ENCODE measurements at regions not wholly inside any gene's neighbourhood (a gene's known extent, or its start where the extent isn't known, plus 50 kb on each side); places are given as distances from the start of the nearest gene placed in this dataset.

GRCh38 chr2:239546541-239546940 lies 145.7 kb upstream of the HDAC4 start:
- DNase-seq (ENCODE audit: low spot score), result no peak

GRCh38 chr2:239545741-239546392 lies 145.0 kb upstream of the HDAC4 start:
- no peak for DNase-seq (ENCODE audit: low spot score)

GRCh38 chr2:239544918-239545465 lies 144.2 kb upstream of the HDAC4 start:
- no peak for DNase-seq (ENCODE audit: low spot score)

- no peak for DNase-seq (ENCODE audit: low spot score)
These were observed 143.5 kb upstream of the HDAC4 start for GRCh38 chr2:239544143-239544917.

- no peak for DNase-seq (ENCODE audit: low spot score)
These were observed 142.9 kb upstream of the HDAC4 start for GRCh38 chr2:239543702-239544101.

GRCh38 chr2:239540174-239540573 lies 139.4 kb upstream of the HDAC4 start:
- no peak for DNase-seq (ENCODE audit: low spot score)

GRCh38 chr2:239539776-239540100 lies 138.9 kb upstream of the HDAC4 start:
- no peak for DNase-seq (ENCODE audit: low spot score)

- no peak for DNase-seq (ENCODE audit: low spot score)
These were observed 138.4 kb upstream of the HDAC4 start for GRCh38 chr2:239539083-239539775.

GRCh38 chr2:239538357-239539052 lies 137.7 kb upstream of the HDAC4 start:
- no peak for DNase-seq (ENCODE audit: low spot score)

GRCh38 chr2:239537633-239538356 lies 137.0 kb upstream of the HDAC4 start:
- no peak for DNase-seq (ENCODE audit: low spot score)

GRCh38 chr2:239536186-239536585 lies 135.4 kb upstream of the HDAC4 start:
- DNase-seq (ENCODE audit: low spot score), result no peak

- DNase-seq (ENCODE audit: low spot score), result no peak
These were observed 134.8 kb upstream of the HDAC4 start for GRCh38 chr2:239535413-239536144.

- no peak for DNase-seq (ENCODE audit: low spot score)
These were observed 134.0 kb upstream of the HDAC4 start for GRCh38 chr2:239534581-239535412.

GRCh38 chr2:239533569-239534316 lies 132.9 kb upstream of the HDAC4 start:
- no peak for DNase-seq (ENCODE audit: low spot score)

- DNase-seq (ENCODE audit: low spot score), result no peak
These were observed 132.0 kb upstream of the HDAC4 start for GRCh38 chr2:239532859-239533258.

GRCh38 chr2:239532250-239532649 lies 131.4 kb upstream of the HDAC4 start:
- DNase-seq (ENCODE audit: low spot score), result no peak

- no peak for DNase-seq (ENCODE audit: low spot score)
These were observed 130.8 kb upstream of the HDAC4 start for GRCh38 chr2:239531456-239532241.

GRCh38 chr2:239530749-239531316 lies 130.0 kb upstream of the HDAC4 start:
- no peak for DNase-seq (ENCODE audit: low spot score)

Measured in HuH-7.5 (cell line).